ENCODE measurements at regions not wholly inside any gene's neighbourhood (a gene's known extent, or its start where the extent isn't known, plus 50 kb on each side); places are given as distances from the start of the nearest gene placed in this dataset.
"Not testable (repeated sequence)": the region's sequence is repeated elsewhere in the genome, so short reads cannot be mapped to it uniquely, and the experiment has no call there.

GRCh38 chr1:224061436-224061835 lies 52.5 kb upstream of the FBXO28 start:
- no peak for DNase-seq

GRCh38 chr1:224059897-224060427 lies 53.9 kb upstream of the FBXO28 start:
- DNase-seq: no peak

- DNase-seq: no peak
These were observed 55.6 kb upstream of the FBXO28 start for GRCh38 chr1:224058303-224058702.

- DNase-seq: no peak
These were observed 56.3 kb upstream of the FBXO28 start for GRCh38 chr1:224057461-224058199.

GRCh38 chr1:224054611-224055010 lies 59.3 kb upstream of the FBXO28 start:
- DNase-seq: no peak

- no peak for DNase-seq
These were observed 59.9 kb upstream of the FBXO28 start for GRCh38 chr1:224054012-224054411.

- no peak for DNase-seq
These were observed 60.5 kb upstream of the FBXO28 start for GRCh38 chr1:224053456-224053855.

- no peak for DNase-seq
These were observed 61.1 kb upstream of the FBXO28 start for GRCh38 chr1:224052772-224053171.

- not testable (repeated sequence) for DNase-seq
These were observed 62.1 kb upstream of the FBXO28 start for GRCh38 chr1:224051782-224052181.

- no peak for DNase-seq
These were observed 62.9 kb upstream of the FBXO28 start for GRCh38 chr1:224051086-224051406.

GRCh38 chr1:224047538-224047937 lies 66.4 kb upstream of the FBXO28 start:
- DNase-seq: no peak

- no peak for DNase-seq
These were observed 68.4 kb upstream of the FBXO28 start for GRCh38 chr1:224045556-224045955.

GRCh38 chr1:224044420-224044819 lies 69.5 kb upstream of the FBXO28 start:
- no peak for DNase-seq

- no peak for DNase-seq
These were observed 71.3 kb upstream of the FBXO28 start for GRCh38 chr1:224042557-224043118.

- DNase-seq: no peak
These were observed 72.9 kb upstream of the FBXO28 start for GRCh38 chr1:224041032-224041431.

GRCh38 chr1:224040423-224040822 lies 73.5 kb upstream of the FBXO28 start:
- DNase-seq: not testable (repeated sequence)

GRCh38 chr1:224040006-224040405 lies 73.9 kb upstream of the FBXO28 start:
- not testable (repeated sequence) for DNase-seq

GRCh38 chr1:224038832-224039231 lies 75.1 kb upstream of the FBXO28 start:
- DNase-seq: not testable (repeated sequence)

GRCh38 chr1:224037362-224037761 lies 76.5 kb upstream of the FBXO28 start:
- DNase-seq: not testable (repeated sequence)

- not testable (repeated sequence) for DNase-seq
These were observed 81.2 kb upstream of the FBXO28 start for GRCh38 chr1:224032608-224033276.

- not testable (repeated sequence) for DNase-seq
These were observed 81.9 kb upstream of the FBXO28 start for GRCh38 chr1:224031986-224032385.

GRCh38 chr1:224030257-224030656 lies 83.7 kb upstream of the FBXO28 start:
- DNase-seq: not testable (repeated sequence)

- DNase-seq: not testable (repeated sequence)
These were observed 84.5 kb upstream of the FBXO28 start for GRCh38 chr1:224029286-224030025.
